Ovary (tissue), 7 donors: ENCODE measurements at regions not wholly inside any gene's neighbourhood (a gene's known extent, or its start where the extent isn't known, plus 50 kb on each side); places are given as distances from the start of the nearest gene placed in this dataset.

Source experiments
- DNase-seq, 5 donors: peaks; one replicate each; pipeline ENCODE4 v3.0.0-alpha.2; 2019 to 2020
- H3K27ac ChIP-seq, 2 donors: fragments of 200-600 bp; one replicate each; pipeline versions ENCODE4 v1.5.1 to v1.8.0; 2019 to 2022
- H3K27me3 ChIP-seq: fragments of 200-600 bp; one replicate; pipeline ENCODE4 v1.8.0; 2022
- H3K36me3 ChIP-seq: fragments of 200-600 bp; sonication (generic); one replicate; pipeline ENCODE4 v1.5.1; 2019
- H3K4me1 ChIP-seq: one replicate; pipeline ENCODE4 v1.8.1; 2013; ENCODE audit warnings: mild to moderate bottlenecking, moderate library complexity; ENCODE audit not compliant: insufficient read depth
- H3K4me3 ChIP-seq: fragments of 200-600 bp; sonication (generic); one replicate; pipeline ENCODE4 v1.5.1; 2017
- H3K9me3 ChIP-seq, 2 donors: fragments of 200-600 bp in 1 of 2; sonication (generic) in 1 of 2; one replicate each; pipeline versions ENCODE4 v1.5.1 to v1.8.1; 2013 to 2019; ENCODE audit warnings: mild to moderate bottlenecking in 1 of 2, moderate library complexity in 1 of 2
- EP300 ChIP-seq: sonication (generic); formaldehyde crosslinking; IDR thresholded peaks from one replicate; pipeline ENCODE4 v1.6.1; 2017; ENCODE audit warnings: antibody characterized with exemption
- POLR2A ChIP-seq: fragments of 450-650 bp; IDR thresholded peaks from one replicate; pipeline ENCODE4 v1.6.1; 2017; ENCODE audit warnings: antibody characterized with exemption, mild to moderate bottlenecking, moderate library complexity
- WGBS, 3 donors: extraction: QIAGEN DNeasy Blood & Tissue Kit in 1 of 3; methylation state at CpG; one replicate each; pipeline versions ENCODE4 v1.1.5 to v1.1.7; 2013 to 2017; 5-methylcytosine and 5-hydroxymethylcytosine counted together
- intact Hi-C, 4 donors: fragments of 100-400 bp; cut with DNase I; formaldehyde crosslinking; loops; one replicate each; pipeline versions ENCODE4 v1.11.0 to v1.15.1; 2022 to 2023
- TF ChIP-seq, protein P1 (sequence below), 3 donors: fragments of 450-650 bp in 2 of 3; fragments of 200-600 bp in 1 of 3; IDR thresholded peaks; one replicate each; pipeline versions ENCODE4 v1.5.1 to v1.8.0; 2016 to 2022; ENCODE audit warnings: antibody characterized with exemption in 3 of 3, mild to moderate bottlenecking in 1 of 3
- donor health status: DM: no; HTN: no; CAD: no; lungs with moderate emphysema.
- donor health status: DM: no; HTN: no; CAD: no.
- donor health status: Bipolar disorder and iron deficiency.
- donor health status: DM: no; HTN: no; CAD: no.
- donor health status: DM: yes; HTN: yes; CAD: no.

DNA sequence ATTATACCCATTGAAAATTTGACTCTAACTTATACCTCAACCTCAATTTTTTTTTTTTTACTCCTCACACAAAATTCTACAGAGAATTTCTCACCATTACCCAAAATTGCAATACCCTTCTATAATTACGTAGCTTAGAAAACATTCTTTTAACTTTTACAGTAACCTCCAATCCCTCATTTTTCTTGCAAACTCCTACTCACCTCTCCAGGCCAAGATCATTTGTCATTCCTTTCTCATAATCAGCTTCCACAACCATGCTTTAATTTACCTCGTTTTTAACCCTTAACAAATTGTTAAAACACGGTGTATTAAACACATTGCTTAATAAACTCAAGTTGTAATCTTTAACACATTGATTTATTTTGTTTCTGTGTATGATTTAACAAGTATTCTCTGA, 289.7 kb upstream of the TRAM1L1 start:
- H3K9me3 ChIP-seq, result no peaks in the 10 kb centered on the region
- TF ChIP-seq POLR2A (no peak), EP300 (no peak)
- TF ChIP-seq, protein P1, sequence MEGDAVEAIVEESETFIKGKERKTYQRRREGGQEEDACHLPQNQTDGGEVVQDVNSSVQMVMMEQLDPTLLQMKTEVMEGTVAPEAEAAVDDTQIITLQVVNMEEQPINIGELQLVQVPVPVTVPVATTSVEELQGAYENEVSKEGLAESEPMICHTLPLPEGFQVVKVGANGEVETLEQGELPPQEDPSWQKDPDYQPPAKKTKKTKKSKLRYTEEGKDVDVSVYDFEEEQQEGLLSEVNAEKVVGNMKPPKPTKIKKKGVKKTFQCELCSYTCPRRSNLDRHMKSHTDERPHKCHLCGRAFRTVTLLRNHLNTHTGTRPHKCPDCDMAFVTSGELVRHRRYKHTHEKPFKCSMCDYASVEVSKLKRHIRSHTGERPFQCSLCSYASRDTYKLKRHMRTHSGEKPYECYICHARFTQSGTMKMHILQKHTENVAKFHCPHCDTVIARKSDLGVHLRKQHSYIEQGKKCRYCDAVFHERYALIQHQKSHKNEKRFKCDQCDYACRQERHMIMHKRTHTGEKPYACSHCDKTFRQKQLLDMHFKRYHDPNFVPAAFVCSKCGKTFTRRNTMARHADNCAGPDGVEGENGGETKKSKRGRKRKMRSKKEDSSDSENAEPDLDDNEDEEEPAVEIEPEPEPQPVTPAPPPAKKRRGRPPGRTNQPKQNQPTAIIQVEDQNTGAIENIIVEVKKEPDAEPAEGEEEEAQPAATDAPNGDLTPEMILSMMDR (IDR thresholded peaks at IDR 0.05), result no peak
- H3K4me1 ChIP-seq, result no peaks in the 10 kb centered on the region
- H3K27me3 ChIP-seq, result no peaks in the 10 kb centered on the region
- no peak for DNase-seq
- no peaks in the 10 kb centered on the region for H3K36me3 ChIP-seq
- H3K4me3 ChIP-seq, result no peak overlapping the region
- WGBS, 3 donors, result 11 to 13% (median 11%) methylated on average over 3 of the region's 3 CpGs
- intact Hi-C loops, result no loop called here
- no peak overlapping the region for H3K27ac ChIP-seq

DNA sequence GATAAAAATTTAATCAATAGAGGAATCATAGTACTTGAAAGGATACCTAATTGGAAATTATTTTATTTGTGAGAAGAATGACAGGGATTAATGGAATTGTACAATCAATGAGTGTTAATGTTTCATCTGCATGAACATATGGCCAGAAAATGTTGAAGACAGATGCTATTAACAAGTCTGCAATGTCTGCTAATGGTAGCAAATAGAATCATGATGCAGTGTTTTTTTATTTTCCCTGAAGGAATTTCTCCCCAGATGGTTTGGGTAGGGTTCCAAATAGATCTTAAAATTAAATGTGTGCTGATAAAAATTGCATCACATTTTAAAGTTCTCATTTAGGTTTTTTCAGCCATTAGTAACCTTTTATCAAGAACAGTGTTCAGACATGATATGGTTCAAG, 291.3 kb upstream of the TRAM1L1 start:
- Histone ChIP-seq H3K4me1 (no peaks in the 10 kb centered on the region), H3K9me3 (no peaks in the 10 kb centered on the region), H3K4me3 (no peak overlapping the region), H3K27ac (no peak overlapping the region), H3K27me3 (no peaks in the 10 kb centered on the region), H3K36me3 (no peaks in the 10 kb centered on the region)
- no peak for DNase-seq
- intact Hi-C loops, result no loop called here
- TF ChIP-seq, protein P1 (IDR thresholded peaks at IDR 0.05), result no peak
- TF ChIP-seq EP300 (no peak), POLR2A (no peak)

- no peaks in the 10 kb centered on the region for H3K9me3 ChIP-seq
- no peak for DNase-seq
- 83 to 88% (median 84%) methylated on average over 7 of the region's 7 CpGs for WGBS, 3 donors
- no peaks in the 10 kb centered on the region for H3K4me1 ChIP-seq
- H3K27ac ChIP-seq, result no peak overlapping the region
- H3K4me3 ChIP-seq, result no peak overlapping the region
- no peaks in the 10 kb centered on the region for H3K36me3 ChIP-seq
- intact Hi-C loops, result no loop called here
- H3K27me3 ChIP-seq, result no peaks in the 10 kb centered on the region
- TF ChIP-seq EP300 (no peak), POLR2A (no peak)
- TF ChIP-seq, protein P1 (IDR thresholded peaks at IDR 0.05), result no peak
These were observed 293.6 kb upstream of the TRAM1L1 start for GRCh38 chr4:117378942-117379341.

DNA sequence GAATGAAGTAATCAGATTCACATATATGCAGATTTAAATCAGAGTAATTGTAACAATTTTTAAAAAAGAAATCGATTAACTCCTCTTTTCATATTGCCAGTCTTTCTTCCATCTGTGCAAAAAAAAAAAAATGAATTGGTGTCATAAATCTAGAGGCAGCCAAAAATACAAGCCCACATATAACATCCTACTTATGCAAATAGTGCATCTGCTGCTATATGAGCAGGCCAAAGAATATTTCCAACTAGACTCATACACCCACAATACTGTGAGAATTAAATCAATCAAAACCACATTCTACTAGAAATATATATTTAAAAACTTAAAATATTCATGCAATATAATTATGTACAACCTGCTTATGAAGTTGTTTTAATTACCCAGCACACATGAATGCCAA, 298.1 kb upstream of the TRAM1L1 start:
- intact Hi-C loops, result no loop called here
- Histone ChIP-seq H3K4me1 (no peaks in the 10 kb centered on the region), H3K36me3 (no peaks in the 10 kb centered on the region), H3K4me3 (no peak overlapping the region), H3K27ac (no peak overlapping the region), H3K9me3 (no peaks in the 10 kb centered on the region), H3K27me3 (no peaks in the 10 kb centered on the region)
- 82 to 92% (median 86%) methylated on average over 1 of the region's 1 CpG for WGBS, 3 donors
- no peak for TF ChIP-seq POLR2A
- no peak for TF ChIP-seq EP300
- TF ChIP-seq, protein P1 (IDR thresholded peaks at IDR 0.05), result no peak
- no peak for DNase-seq

DNA sequence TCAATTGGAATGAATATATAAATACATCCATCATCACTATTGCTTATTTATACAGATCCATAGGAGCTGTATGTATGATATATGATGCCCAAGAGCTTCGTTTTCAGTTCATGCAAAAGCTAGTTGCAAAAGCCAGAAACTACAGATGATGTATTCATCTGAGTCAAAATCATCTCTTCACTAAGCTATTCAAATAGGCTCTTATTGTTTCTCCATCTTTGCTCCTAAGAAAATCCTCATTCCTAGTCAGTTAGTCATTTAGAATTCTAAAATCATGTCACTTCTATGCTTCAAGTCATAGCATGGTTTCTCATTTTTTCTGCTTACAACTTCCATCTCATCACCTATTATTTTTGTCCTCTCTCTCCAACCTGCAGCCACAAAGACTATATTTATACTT, 300.1 kb upstream of the TRAM1L1 start:
- Histone ChIP-seq H3K4me1 (no peaks in the 10 kb centered on the region), H3K27ac (no peak overlapping the region), H3K36me3 (no peaks in the 10 kb centered on the region), H3K27me3 (no peaks in the 10 kb centered on the region), H3K9me3 (no peaks in the 10 kb centered on the region), H3K4me3 (no peak overlapping the region)
- TF ChIP-seq, protein P1 (IDR thresholded peaks at IDR 0.05), result no peak
- TF ChIP-seq EP300, result no peak
- no peak for TF ChIP-seq POLR2A
- 61 to 66% (median 65%) methylated on average over 1 of the region's 1 CpG for WGBS, 3 donors
- DNase-seq, result no peak
- intact Hi-C loops, result no loop called here
